ENCODE measurements at regions not wholly inside any gene's neighbourhood (a gene's known extent, or its start where the extent isn't known, plus 50 kb on each side); places are given as distances from the start of the nearest gene placed in this dataset.
A peak's percentile ranks its signal among the peaks of the same experiment; 100 is the strongest.
"Not testable (repeated sequence)": the region's sequence is repeated elsewhere in the genome, so short reads cannot be mapped to it uniquely, and the experiment has no call there.

- DNase-seq: no peak
Observed at GRCh38 chr6:82118150-82118562, 129.4 kb downstream of the IBTK start.

GRCh38 chr6:82114748-82115147, 132.8 kb downstream of the IBTK start:
- DNase-seq: no peak

- no peak for DNase-seq
Observed at GRCh38 chr6:82113231-82113630, 134.3 kb downstream of the IBTK start.

- no peak for DNase-seq
Observed at GRCh38 chr6:82111818-82112217, 135.7 kb downstream of the IBTK start.

- no peak for DNase-seq
Observed at GRCh38 chr6:82111114-82111513, 136.4 kb downstream of the IBTK start.

- not testable (repeated sequence) for DNase-seq
Observed at GRCh38 chr6:82103171-82103570, 144.4 kb downstream of the IBTK start.

- DNase-seq: not testable (repeated sequence)
Observed at GRCh38 chr6:82101374-82102114, 146.0 kb downstream of the IBTK start.

- not testable (repeated sequence) for DNase-seq
Observed at GRCh38 chr6:82100763-82101162, 146.8 kb downstream of the IBTK start.

- DNase-seq: no peak
Observed at GRCh38 chr6:82097676-82098075, 149.9 kb downstream of the IBTK start.

GRCh38 chr6:82095091-82095490, 152.5 kb downstream of the IBTK start:
- DNase-seq: no peak

- no peak for DNase-seq
Observed at GRCh38 chr6:82094166-82094806, 153.3 kb downstream of the IBTK start.

GRCh38 chr6:82088978-82089771, 158.4 kb downstream of the IBTK start:
- DNase-seq: no peak

- DNase-seq: no peak
Observed at GRCh38 chr6:82086944-82087343, 160.6 kb downstream of the IBTK start.

GRCh38 chr6:82085701-82086100, 161.8 kb downstream of the IBTK start:
- no peak for DNase-seq

- no peak for DNase-seq
Observed at GRCh38 chr6:82084324-82084920, 163.1 kb downstream of the IBTK start.

- DNase-seq: no peak
Observed at GRCh38 chr6:82083646-82084045, 163.9 kb downstream of the IBTK start.

- DNase-seq: no peak
Observed at GRCh38 chr6:82080767-82081166, 166.8 kb downstream of the IBTK start.

- DNase-seq: no peak
Observed at GRCh38 chr6:82078286-82078908, 169.1 kb downstream of the IBTK start.

GRCh38 chr6:82076916-82077315, 170.6 kb downstream of the IBTK start:
- DNase-seq: no peak

GRCh38 chr6:82074556-82074955, 173.0 kb downstream of the IBTK start:
- DNase-seq: no peak

- DNase-seq: no peak
Observed at GRCh38 chr6:82073484-82073883, 174.1 kb downstream of the IBTK start.

GRCh38 chr6:82072751-82073150, 174.8 kb downstream of the IBTK start:
- DNase-seq: peak; percentile 6

- DNase-seq: no peak
Observed at GRCh38 chr6:82072121-82072521, 175.4 kb downstream of the IBTK start.
